HG03097 (cell line): ENCODE measurements at regions not wholly inside any gene's neighbourhood (a gene's known extent, or its start where the extent isn't known, plus 50 kb on each side); places are given as distances from the start of the nearest gene placed in this dataset.

Experiments
- ATAC-seq: cut with Tn5 transposase; IDR thresholded peaks from one replicate; pipeline ENCODE4 v1.9.1; 2021; ENCODE audit not compliant: unreplicated experiment, low FRiP score

DNA sequence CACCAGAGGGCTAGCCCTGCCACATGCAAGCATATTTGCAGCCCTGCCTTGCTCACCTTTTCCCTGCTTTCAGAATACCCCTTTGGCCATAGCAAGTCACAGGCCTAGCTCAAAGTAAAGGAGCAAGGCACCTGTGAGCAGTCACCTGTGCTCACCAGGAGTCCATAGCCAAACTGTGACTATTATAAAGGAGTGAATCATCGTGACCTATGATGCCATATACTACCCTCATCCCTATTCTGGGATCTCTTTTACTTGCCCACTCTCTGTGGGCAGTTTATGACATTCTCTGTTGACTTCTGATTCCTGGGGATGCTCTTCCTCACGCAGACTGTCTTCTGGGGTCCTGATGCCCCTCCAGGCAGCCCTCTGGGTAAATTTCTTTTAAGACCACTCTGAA is 200.5 kb upstream of the NLRP1 start:
- no peak for ATAC-seq

DNA sequence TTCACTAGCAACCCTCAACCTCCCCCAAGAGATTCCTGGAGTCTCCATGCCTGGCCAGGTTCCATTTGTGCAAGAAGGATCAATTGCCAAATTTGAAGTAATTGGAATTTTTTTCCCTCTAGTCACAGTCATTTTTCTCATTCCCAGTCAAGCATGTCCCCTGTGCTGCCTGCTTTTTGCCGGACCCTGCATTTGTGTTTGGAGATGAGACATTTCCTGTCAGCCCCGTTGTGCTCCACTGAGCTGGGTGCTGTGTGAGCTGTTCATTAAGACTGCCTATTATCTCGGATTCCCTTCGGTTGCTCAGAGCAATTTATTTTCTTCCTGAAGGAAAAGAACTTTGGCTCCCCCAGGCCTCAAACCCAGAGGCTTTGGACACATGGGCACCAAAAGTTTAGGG is 201.0 kb upstream of the NLRP1 start:
- ATAC-seq, result peak; percentile 60

- ATAC-seq, result peak; percentile 57
Observed at GRCh38 chr17:5785867-5786509, 201.7 kb upstream of the NLRP1 start.

DNA sequence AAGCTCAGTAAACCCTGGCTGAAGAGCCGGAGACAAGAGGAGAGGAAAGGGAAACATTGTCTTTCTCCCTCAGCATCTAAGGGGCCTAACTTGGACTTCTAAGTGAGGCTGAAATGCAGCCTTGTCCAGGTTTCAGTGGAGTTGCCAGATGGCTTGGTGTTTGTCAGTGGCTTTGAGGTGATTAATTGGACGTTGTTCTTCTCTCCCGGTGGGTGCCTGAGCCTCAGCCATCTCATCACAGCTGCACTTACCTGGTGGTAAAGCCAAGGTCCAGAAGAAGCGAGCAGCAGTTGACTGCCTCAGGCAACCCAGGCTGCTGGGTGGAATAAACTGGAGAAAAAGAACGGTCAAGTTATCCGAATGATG is 202.2 kb upstream of the NLRP1 start:
- ATAC-seq, result no peak

DNA sequence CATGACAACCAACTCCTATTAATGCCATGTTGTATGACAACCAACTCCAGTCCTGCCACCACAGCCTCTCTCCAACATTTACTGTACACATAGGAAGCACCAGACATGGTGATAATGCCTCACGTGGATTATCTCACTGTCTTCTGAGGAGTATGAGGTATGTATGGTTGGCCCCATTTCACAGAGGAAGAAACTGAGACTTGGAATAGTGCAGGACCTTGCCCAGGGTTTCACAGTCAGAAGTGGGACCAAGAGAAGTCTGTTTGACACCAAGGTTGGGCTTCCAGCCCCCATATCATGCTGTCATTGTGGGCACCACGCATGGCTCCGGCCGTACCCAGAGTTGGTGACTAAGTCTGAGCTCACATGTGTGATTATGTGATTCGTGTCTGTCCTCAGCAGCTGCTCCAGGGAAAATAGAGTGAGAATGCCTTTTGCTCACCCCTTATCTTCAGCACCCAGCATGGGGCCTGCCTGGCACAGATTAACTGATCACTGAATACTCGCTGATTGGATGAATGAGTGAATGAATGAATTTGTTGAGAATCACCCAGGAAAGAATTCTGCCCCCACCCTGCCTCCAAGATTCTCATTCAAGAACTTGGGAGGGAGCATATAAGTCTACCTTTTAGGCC is 204.1 kb upstream of the NLRP1 start:
- ATAC-seq, result no peak

GRCh38 chr17:5789528-5789927 is 205.2 kb upstream of the NLRP1 start:
- ATAC-seq, result no peak

DNA sequence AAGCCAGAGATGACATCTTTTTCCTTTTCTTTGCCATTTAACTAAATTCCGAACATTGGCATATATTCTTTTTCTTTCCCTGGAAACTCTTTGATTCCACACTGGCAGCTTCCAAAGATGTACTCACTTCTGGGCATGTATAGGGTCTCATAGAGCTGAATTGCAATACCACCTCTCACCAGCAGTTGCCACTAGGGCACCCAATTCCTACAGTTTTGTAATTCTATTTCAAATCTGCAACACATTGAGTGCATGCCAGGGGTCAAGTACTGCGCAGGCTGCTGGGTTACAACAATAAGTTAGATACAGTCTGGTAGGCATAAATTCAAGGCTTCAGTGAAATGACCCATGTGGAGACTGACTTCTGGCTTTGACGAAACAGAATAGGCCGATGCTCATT is 208.8 kb upstream of the NLRP1 start:
- ATAC-seq, result no peak

DNA sequence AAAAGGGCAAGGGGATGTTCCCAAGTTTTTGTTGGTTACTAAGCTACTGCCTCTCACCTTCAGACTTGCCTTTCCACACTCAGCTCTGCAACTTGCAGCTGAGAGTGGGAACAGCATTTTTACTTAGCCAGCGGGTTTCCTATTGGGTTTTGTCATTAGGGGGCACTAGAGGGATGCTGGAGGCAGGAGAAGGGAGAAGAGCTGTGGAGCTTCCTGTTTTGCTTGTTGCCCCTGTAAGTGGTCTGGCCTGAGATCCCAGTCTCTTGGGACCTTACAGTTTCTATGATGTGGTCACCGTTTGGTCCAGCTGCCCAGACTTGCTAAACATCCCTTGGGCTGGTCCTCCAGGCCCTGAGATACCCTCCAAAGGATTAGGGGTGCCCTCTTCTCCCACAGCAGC is 209.6 kb upstream of the NLRP1 start:
- no peak for ATAC-seq

GRCh38 chr17:5794385-5794784 is 210.1 kb upstream of the NLRP1 start:
- ATAC-seq, result no peak

DNA sequence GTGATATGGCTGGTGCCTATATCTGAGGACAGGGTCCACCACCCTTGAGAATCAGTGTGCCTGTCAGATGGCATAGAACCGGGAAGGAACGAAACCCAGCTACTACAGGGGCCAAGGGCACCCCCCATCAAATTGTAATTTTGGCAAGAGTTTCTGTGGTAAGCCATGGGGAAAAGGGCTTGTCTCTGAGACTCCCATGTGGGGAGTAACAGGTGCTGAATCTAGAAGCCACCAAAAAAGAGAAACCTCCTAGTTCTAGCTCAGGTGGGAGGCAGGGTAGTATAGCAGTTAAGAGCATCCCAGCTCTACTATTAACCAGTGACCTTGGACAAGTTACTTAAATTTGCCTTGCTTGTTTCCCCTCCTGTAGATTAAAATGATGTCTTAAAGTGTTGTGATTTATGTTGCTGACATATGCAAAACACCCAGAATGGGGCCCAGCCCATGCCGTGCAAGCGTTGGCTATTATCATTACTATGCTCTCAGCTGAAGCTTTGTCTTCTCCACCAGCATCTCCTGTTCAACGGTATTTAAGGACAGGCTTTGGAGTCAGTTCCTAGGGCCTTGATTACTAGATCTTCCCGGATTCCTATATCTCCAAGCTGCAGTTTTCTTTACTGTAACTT is 210.7 kb upstream of the NLRP1 start:
- no peak for ATAC-seq

DNA sequence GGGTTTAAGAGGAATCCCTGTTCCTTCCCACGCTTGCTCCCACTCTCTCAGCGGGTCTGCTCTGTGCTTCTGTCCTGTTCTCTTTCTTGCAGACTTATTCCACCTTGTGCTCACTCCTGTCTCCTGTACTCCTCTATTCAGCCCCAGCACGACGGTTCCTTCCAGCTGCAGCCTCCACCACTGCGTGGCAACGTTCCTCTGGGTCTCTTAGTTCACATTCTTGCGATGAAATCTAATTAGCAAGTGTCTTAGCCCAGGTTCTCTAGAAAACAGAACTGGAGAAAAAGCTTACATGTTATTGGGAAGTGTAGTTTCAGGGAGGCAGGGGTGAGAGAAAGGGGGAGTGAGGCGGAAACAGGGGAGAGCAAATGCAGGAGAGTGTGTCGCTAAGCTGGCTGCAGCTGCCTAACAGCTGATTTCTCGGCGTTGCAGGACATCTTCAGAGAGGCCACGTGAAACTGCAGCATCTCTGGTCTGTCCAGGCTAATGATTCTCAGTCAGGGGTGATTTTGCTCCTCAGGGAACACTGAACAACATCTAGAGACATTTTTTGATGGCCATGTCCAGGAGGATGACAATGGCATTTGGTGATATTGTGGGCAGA is 213.2 kb upstream of the NLRP1 start:
- no peak for ATAC-seq

- ATAC-seq, result no peak
Observed at GRCh38 chr17:5798094-5798493, 213.8 kb upstream of the NLRP1 start.

GRCh38 chr17:5800131-5800530 is 215.8 kb upstream of the NLRP1 start:
- no peak for ATAC-seq

DNA sequence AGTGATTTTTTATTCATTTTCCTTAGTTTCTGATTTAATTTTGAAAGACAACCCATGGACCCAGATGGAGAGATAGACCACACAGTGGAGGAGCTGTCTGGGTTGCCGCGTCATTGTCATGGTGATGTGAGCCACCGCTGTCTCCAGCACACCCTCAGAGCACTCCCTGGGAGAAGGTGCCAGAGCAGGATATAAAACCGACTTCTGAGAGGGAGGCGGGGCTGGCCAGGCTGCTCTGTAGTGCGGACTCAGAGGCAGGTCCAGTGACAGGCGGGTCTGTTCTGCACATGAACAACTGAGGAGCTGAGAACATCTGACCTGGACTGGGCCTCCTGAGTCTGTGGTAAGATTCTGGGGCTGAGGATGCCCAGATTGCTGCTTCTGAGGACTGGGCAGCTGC is 216.3 kb upstream of the NLRP1 start:
- no peak for ATAC-seq

DNA sequence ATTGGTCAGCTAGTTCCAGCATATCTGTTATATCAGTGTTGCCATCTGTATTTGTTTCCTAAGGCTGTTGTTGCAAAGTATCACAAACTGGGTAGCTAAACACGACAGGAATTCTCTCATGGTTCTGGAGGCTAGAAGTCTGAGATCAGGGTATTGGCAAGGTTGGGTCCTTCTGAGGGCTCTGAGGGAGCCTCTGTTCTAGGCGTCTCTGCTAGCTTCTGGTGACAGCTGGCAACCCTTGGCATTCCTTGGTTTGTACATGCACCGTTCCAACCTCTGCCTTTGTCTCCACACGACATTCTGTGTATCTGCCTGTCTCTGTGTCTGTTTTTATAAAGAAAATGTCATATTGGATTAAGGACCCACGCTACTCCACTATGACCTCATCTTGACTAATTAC is 219.9 kb upstream of the NLRP1 start:
- ATAC-seq, result no peak

DNA sequence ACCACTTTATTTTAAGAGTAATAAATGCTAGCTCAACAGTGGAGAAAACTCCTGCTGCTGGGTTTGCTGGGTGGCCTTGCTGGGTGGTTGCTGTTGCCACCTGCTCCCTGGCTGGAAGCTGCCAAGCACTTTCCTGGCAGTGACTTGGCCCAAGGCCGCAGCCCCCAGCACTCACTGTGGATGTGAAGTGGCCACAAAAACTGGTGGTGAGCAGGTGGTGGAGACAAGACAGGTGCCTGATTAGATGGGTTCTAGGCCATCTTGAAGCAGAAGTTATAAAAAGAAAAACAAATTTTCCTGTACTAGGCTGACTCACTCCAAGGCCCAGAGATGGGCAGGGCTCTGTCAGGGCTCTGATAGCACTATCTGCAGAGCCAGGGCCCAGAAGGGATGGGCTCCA is 224.7 kb upstream of the NLRP1 start:
- no peak for ATAC-seq

DNA sequence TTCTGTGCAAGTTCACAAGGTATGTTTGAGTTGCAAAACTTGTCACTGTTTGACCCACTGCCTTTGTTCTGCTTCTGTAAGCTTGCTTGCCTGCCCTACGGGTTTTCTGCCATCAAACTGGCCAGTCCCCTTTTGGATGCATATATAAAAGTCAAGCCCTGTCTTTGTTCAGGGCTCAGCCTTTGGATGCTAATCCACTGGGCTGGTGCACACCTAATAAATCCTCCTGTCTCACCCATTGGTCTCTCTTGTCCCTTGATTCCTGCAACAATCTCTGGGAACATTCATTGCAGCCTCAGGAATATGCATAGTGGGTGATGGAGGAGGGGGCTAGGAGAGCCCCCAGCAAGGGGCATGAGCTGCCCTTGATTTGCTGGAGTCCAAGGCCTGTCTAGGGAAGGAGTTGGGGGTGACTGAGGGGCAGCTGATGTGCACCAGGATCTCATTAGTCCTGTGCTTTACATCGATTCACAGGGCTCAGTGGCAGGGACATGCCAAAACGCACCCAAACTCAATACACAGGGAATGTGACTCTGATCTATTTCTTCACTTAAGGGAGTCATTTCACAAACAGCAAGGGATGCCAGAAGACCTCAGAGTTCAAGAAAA is 225.4 kb upstream of the NLRP1 start:
- no peak for ATAC-seq

DNA sequence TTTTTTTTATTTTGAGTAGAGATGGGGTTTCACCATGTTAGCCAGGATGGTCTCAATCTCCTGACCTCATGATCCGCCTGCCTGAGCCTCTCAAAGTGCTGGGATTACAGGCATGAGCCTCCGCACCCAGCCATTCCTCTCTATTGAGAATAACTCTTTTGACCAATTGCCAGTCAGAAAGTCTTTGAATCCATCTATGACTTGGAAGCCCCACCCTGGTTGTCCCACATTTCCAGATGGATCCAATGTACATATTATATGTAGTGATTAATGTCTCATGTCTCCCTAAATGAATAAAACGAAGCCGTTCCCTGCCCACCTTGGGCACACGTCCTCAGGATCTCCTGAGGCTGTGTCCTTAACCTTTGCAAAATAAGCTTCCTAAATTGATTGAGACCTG is 228.3 kb upstream of the NLRP1 start:
- no peak for ATAC-seq

GRCh38 chr17:5813357-5813756 is 229.0 kb upstream of the NLRP1 start:
- no peak for ATAC-seq

GRCh38 chr17:5815396-5815795 is 231.1 kb upstream of the NLRP1 start:
- no peak for ATAC-seq

GRCh38 chr17:5816491-5817070 is 232.3 kb upstream of the NLRP1 start:
- no peak for ATAC-seq
